ENCODE measurements at regions not wholly inside any gene's neighbourhood (a gene's known extent, or its start where the extent isn't known, plus 50 kb on each side); places are given as distances from the start of the nearest gene placed in this dataset.

- H3K27ac Mint-ChIP-seq = no peak overlapping the region
Measured at GRCh38 chr20:21788082-21788481, 82.6 kb downstream of the PAX1 start.

GRCh38 chr20:21781446-21782075 lies 76.1 kb downstream of the PAX1 start:
- H3K27ac Mint-ChIP-seq = no peak overlapping the region
- DNase-seq = no peak
- H3K4me1 Mint-ChIP-seq = no peaks in the 10 kb centered on the region
- CTCF ChIA-PET = no interaction called here
- H3K27me3 Mint-ChIP-seq = no peaks in the 10 kb centered on the region
- no peaks in the 10 kb centered on the region for H3K9me3 Mint-ChIP-seq
- H3K36me3 Mint-ChIP-seq = no peaks in the 10 kb centered on the region
- no peak overlapping the region for H3K4me3 Mint-ChIP-seq

More at GRCh38 chr20:21788082-21788481, 82.6 kb downstream of the PAX1 start:
- Mint-ChIP-seq H3K36me3 (no peaks in the 10 kb centered on the region), H3K4me3 (no peak overlapping the region), H3K9me3 (no peaks in the 10 kb centered on the region), H3K27me3 (no peaks in the 10 kb centered on the region), H3K4me1 (no peaks in the 10 kb centered on the region)
- CTCF ChIA-PET = no interaction called here
- DNase-seq = no peak

GRCh38 chr20:21780528-21780927 lies 75.1 kb downstream of the PAX1 start:
- Mint-ChIP-seq H3K36me3 (no peaks in the 10 kb centered on the region), H3K27me3 (no peaks in the 10 kb centered on the region)
- CTCF ChIA-PET = interaction anchor here (0.6 kb wide), 1 partner anchor 63 kb away, joined by 3 read pairs; no protein-coding TSS in a partner anchor

More at GRCh38 chr20:21780528-21780927, 75.1 kb downstream of the PAX1 start:
- DNase-seq = no peak
- Mint-ChIP-seq H3K9me3 (no peaks in the 10 kb centered on the region), H3K4me1 (no peaks in the 10 kb centered on the region), H3K4me3 (no peak overlapping the region), H3K27ac (no peak overlapping the region)
